Nucleus accumbens (tissue), 56 donors: ENCODE measurements at regions not wholly inside any gene's neighbourhood (a gene's known extent, or its start where the extent isn't known, plus 50 kb on each side); places are given as distances from the start of the nearest gene placed in this dataset.
A peak's percentile ranks its signal among the peaks of the same experiment; 100 is the strongest.
"Not testable (repeated sequence)": the region's sequence is repeated elsewhere in the genome, so short reads cannot be mapped to it uniquely, and the experiment has no call there.

Source experiments
- DNase-seq, 56 donors: peaks; one replicate each; lab custom pipeline; 2025; lab: John Stamatoyannopoulos, UW

GRCh38 chr7:92925876-92926696 is 89.7 kb upstream of the CDK6 start:
- no peak for DNase-seq

- no peak for DNase-seq
Measured at GRCh38 chr7:92924800-92925199, 88.4 kb upstream of the CDK6 start.

GRCh38 chr7:92917230-92917629 is 80.9 kb upstream of the CDK6 start:
- DNase-seq: no peak

- peak in 5 of 56 donors; percentile 1 to 15 (median 3) for DNase-seq
Measured at GRCh38 chr7:92916770-92917224, 80.4 kb upstream of the CDK6 start.

GRCh38 chr7:92915348-92915747 is 79.0 kb upstream of the CDK6 start:
- DNase-seq: no peak

- DNase-seq: no peak
Measured at GRCh38 chr7:92914645-92915044, 78.3 kb upstream of the CDK6 start.

- DNase-seq: no peak
Measured at GRCh38 chr7:92913849-92914248, 77.5 kb upstream of the CDK6 start.

- no peak for DNase-seq
Measured at GRCh38 chr7:92910976-92911375, 74.6 kb upstream of the CDK6 start.

GRCh38 chr7:92909686-92910475 is 73.5 kb upstream of the CDK6 start:
- no peak for DNase-seq

GRCh38 chr7:92904244-92905131 is 68.1 kb upstream of the CDK6 start:
- no peak for DNase-seq

- no peak for DNase-seq
Measured at GRCh38 chr7:92898798-92899197, 62.4 kb upstream of the CDK6 start.

- DNase-seq: not testable (repeated sequence)
Measured at GRCh38 chr7:92894857-92895256, 58.5 kb upstream of the CDK6 start.

GRCh38 chr7:92889081-92889480 is 52.7 kb upstream of the CDK6 start:
- DNase-seq: no peak
